IMR-90 (cell line): ENCODE measurements at regions not wholly inside any gene's neighbourhood (a gene's known extent, or its start where the extent isn't known, plus 50 kb on each side); places are given as distances from the start of the nearest gene placed in this dataset.

Source experiments
- ATAC-seq: fragments of 200-7000 bp; cut with Tn5 transposase; 2 replicates; pipeline ENCODE4 v1.9.1; 2020; ENCODE audit warnings: low read depth, mild to moderate bottlenecking, moderate library complexity
- BruUV-seq: library from RNA; stranded (reverse); fragments of 400-500 nt; replicated peaks from 2 replicates; lab custom pipeline; 2021; lab: Mats Ljungman, UMichigan
- CTCF ChIA-PET: fragments of 300-600 bp; formaldehyde crosslinking; extraction: SDS; loops from one replicate; lab custom pipeline; 2021; ENCODE audit warnings: antibody characterized with exemption; lab: Yijun Ruan, JAX
- POLR2A ChIA-PET: fragments of 300-600 bp; sonication (Branson Sonifier 250); formaldehyde crosslinking; loops from one replicate; lab custom pipeline; 2022; ENCODE audit warnings: antibody characterized with exemption; ENCODE audit not compliant: unreplicated experiment; lab: Charles Lee
- DNase-seq: peaks from one replicate; pipeline ENCODE4 v3.0.0; 2013
- H2AFZ ChIP-seq: replicated peaks from 2 replicates; pipeline ENCODE3; 2013; ENCODE audit warnings: low read length, mild to moderate bottlenecking; ENCODE audit not compliant: poor library complexity
- H2AK5ac ChIP-seq: 2 replicates; pipeline ENCODE4 v1.6.1; 2013; ENCODE audit warnings: low read depth, low read length, inconsistent platforms
- H2AK9ac ChIP-seq: replicated peaks from 2 replicates; pipeline ENCODE3; 2013; ENCODE audit warnings: mild to moderate bottlenecking, low read depth, low read length, moderate library complexity; ENCODE audit not compliant: poor library complexity
- H2BK120ac ChIP-seq: 2 replicates; pipeline ENCODE4 v1.6.1; 2013; ENCODE audit warnings: low read depth, low read length, inconsistent platforms
- H2BK15ac ChIP-seq: 3 replicates; pipeline ENCODE4 v1.6.1; 2013; ENCODE audit warnings: low read depth, low read length, inconsistent platforms
- H2BK20ac ChIP-seq: 2 replicates; pipeline ENCODE4 v1.6.1; 2013; ENCODE audit warnings: low read depth, mild to moderate bottlenecking, inconsistent platforms, low read length, moderate library complexity
- H2BK5ac ChIP-seq: 2 replicates; pipeline ENCODE4 v1.6.1; 2013; ENCODE audit warnings: mild to moderate bottlenecking, low read depth, low read length, inconsistent platforms; ENCODE audit not compliant: poor library complexity, severe bottlenecking
- H3K14ac ChIP-seq: replicated peaks from 2 replicates; pipeline ENCODE4 v1.6.1; 2013; ENCODE audit warnings: low read depth, low read length, inconsistent platforms
- H3K18ac ChIP-seq: 2 replicates; pipeline ENCODE4 v1.6.1; 2013; ENCODE audit warnings: low read depth, low read length, control low read depth
- H3K23ac ChIP-seq: 2 replicates; pipeline ENCODE4 v1.6.1; 2013; ENCODE audit warnings: low read depth, low read length, inconsistent platforms
- H3K27ac ChIP-seq: 2 replicates; pipeline ENCODE4 v1.5.1; 2013; ENCODE audit warnings: mild to moderate bottlenecking, control low read depth, low read length; ENCODE audit not compliant: insufficient read depth
- H3K27me3 ChIP-seq: 2 replicates; pipeline ENCODE4 v1.6.1; 2013; ENCODE audit warnings: low read length; ENCODE audit not compliant: control insufficient read depth, insufficient read depth
- H3K36me3 ChIP-seq: 2 replicates; pipeline ENCODE4 v1.6.1; 2013; ENCODE audit warnings: low read length, mixed read lengths; ENCODE audit not compliant: control insufficient read depth, insufficient read depth
- H3K4ac ChIP-seq: 2 replicates; pipeline ENCODE4 v1.6.1; 2013; ENCODE audit warnings: low read depth, low read length, inconsistent platforms
- H3K4me1 ChIP-seq: 2 replicates; pipeline ENCODE4 v1.6.1; 2013; ENCODE audit warnings: low read length, mixed read lengths; ENCODE audit not compliant: control insufficient read depth, insufficient read depth
- H3K4me2 ChIP-seq: 2 replicates; pipeline ENCODE4 v1.6.1; 2013; ENCODE audit warnings: low read depth, mild to moderate bottlenecking, control low read depth, low read length, moderate library complexity
- H3K4me3 ChIP-seq: 2 replicates; pipeline ENCODE4 v1.5.1; 2013; ENCODE audit warnings: low read depth, mild to moderate bottlenecking, control low read depth, low read length, moderate library complexity; ENCODE audit not compliant: insufficient read depth
- H3K56ac ChIP-seq: 2 replicates; pipeline ENCODE4 v1.6.1; 2013; ENCODE audit warnings: low read length, inconsistent platforms; ENCODE audit not compliant: insufficient read depth; ENCODE audit errors: extremely low read depth
- H3K79me1 ChIP-seq, 2 experiments: 2 replicates each; pipeline ENCODE4 v1.6.1; 2013; ENCODE audit warnings: low read length in 2 of 2, inconsistent platforms in 1 of 2, low read depth in 1 of 2
- H3K9ac ChIP-seq: 2 replicates; pipeline ENCODE4 v1.6.1; 2013; ENCODE audit warnings: low read depth, low read length, control low read depth
- H3K9me1 ChIP-seq: 2 replicates; pipeline ENCODE4 v1.6.1; 2013; ENCODE audit warnings: low read length, inconsistent platforms; ENCODE audit not compliant: insufficient read depth
- H3K9me3 ChIP-seq: 2 replicates; pipeline ENCODE4 v1.6.1; 2013; ENCODE audit warnings: low read length; ENCODE audit not compliant: control insufficient read depth, insufficient read depth
- H4K20me1 ChIP-seq: 2 replicates; pipeline ENCODE4 v1.6.1; 2013; ENCODE audit warnings: low read length, inconsistent platforms; ENCODE audit not compliant: insufficient read depth
- H4K5ac ChIP-seq: 2 replicates; pipeline ENCODE4 v1.6.1; 2013; ENCODE audit warnings: mild to moderate bottlenecking, low read depth, low read length, control low read depth
- H4K8ac ChIP-seq, 2 experiments: 2 replicates each; pipeline ENCODE4 v1.6.1; 2013; ENCODE audit warnings: low read depth in 2 of 2, low read length in 2 of 2, control low read depth in 1 of 2, inconsistent platforms in 1 of 2
- H4K91ac ChIP-seq: 2 replicates; pipeline ENCODE4 v1.6.1; 2013; ENCODE audit warnings: low read depth, low read length, inconsistent platforms; ENCODE audit not compliant: insufficient read depth
- BHLHE40 ChIP-seq: fragments of 150-350 bp; IDR thresholded peaks from 2 replicates; pipeline ENCODE4 v1.6.1; 2016; ENCODE audit warnings: mild to moderate bottlenecking, low read depth, low read length
- CEBPB ChIP-seq: IDR thresholded peaks from 2 replicates; pipeline ENCODE4 v1.6.1; 2012; ENCODE audit warnings: low read depth, low read length, improper control_type of control experiment
- CHD1 ChIP-seq: IDR thresholded peaks from 2 replicates; pipeline ENCODE4 v1.6.1; 2012; ENCODE audit warnings: low read depth, low read length, improper control_type of control experiment
- CTCF ChIP-seq: conservative IDR thresholded peaks from 2 replicates; pipeline ENCODE4 v1.5.1; 2012; ENCODE audit warnings: mild to moderate bottlenecking, low read depth, low read length, improper control_type of control experiment
- FOS ChIP-seq: fragments of 150-350 bp; IDR thresholded peaks from 2 replicates; pipeline ENCODE4 v1.6.1; 2016; ENCODE audit warnings: low read depth, low read length
- MAFK ChIP-seq: IDR thresholded peaks from 2 replicates; pipeline ENCODE4 v1.6.1; 2012; ENCODE audit warnings: low read depth, low read length, improper control_type of control experiment
- MAZ ChIP-seq: IDR thresholded peaks from 2 replicates; pipeline ENCODE4 v1.6.1; 2012; ENCODE audit warnings: low read depth, mild to moderate bottlenecking, low read length, improper control_type of control experiment, moderate library complexity, borderline replicate concordance
- RAD21 ChIP-seq: IDR thresholded peaks from 2 replicates; pipeline ENCODE4 v1.6.1; 2012; ENCODE audit warnings: low read length, improper control_type of control experiment
- RCOR1 ChIP-seq: IDR thresholded peaks from 2 replicates; pipeline ENCODE4 v1.6.1; 2012; ENCODE audit warnings: mild to moderate bottlenecking, low read length, improper control_type of control experiment; ENCODE audit not compliant: insufficient replicate concordance
- RFX5 ChIP-seq: IDR thresholded peaks from 2 replicates; pipeline ENCODE4 v1.8.0; 2012; ENCODE audit warnings: low read depth, mild to moderate bottlenecking, low read length, moderate library complexity
- WGBS, 2 experiments: methylation state at CpG; one replicate each; pipeline versions ENCODE4 v1.1.5 to v1.1.7; 2013; ENCODE audit warnings: missing lambda C conversion rate in 2 of 2; ENCODE audit not compliant: insufficient read length in 1 of 2; ENCODE audit errors: extremely low coverage in 2 of 2; 5-methylcytosine and 5-hydroxymethylcytosine counted together
- dilution Hi-C: fragments of 300-500 bp; cut with HindIII; formaldehyde crosslinking; loops from one replicate; pipeline ENCODE4 v1.14.3; 2018; ENCODE audit warnings: low sequenced_read_pairs; ENCODE audit not compliant: unreplicated experiment
- in situ Hi-C: fragments of 300-500 bp; cut with MboI; formaldehyde crosslinking; loops from 3 replicates; pipeline ENCODE4 v1.14.3; 2019; ENCODE audit warnings: low sequenced_read_pairs, inconsistent platforms, mixed read lengths
- intact Hi-C: fragments of 100-400 bp; cut with micrococcal nuclease; formaldehyde crosslinking; loops from 2 replicates; pipeline ENCODE4 v1.10.0; 2022
- TF ChIP-seq, protein P1 (sequence below): fragments of 150-350 bp; IDR thresholded peaks from 2 replicates; pipeline ENCODE4 v1.6.1; 2017; ENCODE audit warnings: mild to moderate bottlenecking, antibody characterized with exemption, low read length, low read depth
- TF ChIP-seq, protein P2 (sequence below): fragments of 150-350 bp; IDR thresholded peaks from 2 replicates; pipeline ENCODE4 v1.6.1; 2016; ENCODE audit warnings: low read depth, mild to moderate bottlenecking, low read length, moderate library complexity, borderline replicate concordance

DNA sequence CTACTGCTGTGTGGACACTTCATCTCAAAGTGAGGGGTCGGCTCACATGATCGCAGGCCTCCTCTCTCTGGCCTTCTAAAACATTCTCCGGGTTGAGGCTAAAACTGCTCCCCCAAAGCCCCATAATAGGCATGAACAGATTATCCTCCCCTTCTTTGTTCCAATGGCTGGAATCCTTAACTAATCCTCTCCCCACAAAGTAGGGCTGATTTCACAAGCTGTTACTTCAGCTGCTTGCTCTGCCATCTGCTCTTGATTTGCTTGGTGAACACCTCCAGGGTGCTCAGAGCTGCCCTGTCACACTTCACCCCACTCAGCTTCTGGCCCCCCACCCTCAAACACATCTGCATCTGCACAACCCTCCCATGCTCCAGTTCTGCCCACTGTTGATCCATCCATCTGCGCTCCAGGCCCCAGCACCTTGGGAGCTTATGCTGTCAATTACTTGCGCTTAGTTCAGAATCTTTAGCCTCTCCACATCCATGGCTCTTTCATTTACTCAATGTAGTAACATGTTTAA lies 173.1 kb upstream of the API5 start:
- H3K56ac ChIP-seq, result no peak overlapping the region
- no peak overlapping the region for H3K18ac ChIP-seq
- no peak for TF ChIP-seq MAFK
- no peak for TF ChIP-seq RAD21
- no peak for TF ChIP-seq MAZ
- TF ChIP-seq RFX5, result no peak
- TF ChIP-seq CEBPB, result no peak
- TF ChIP-seq CTCF, result no peak
- TF ChIP-seq, protein P1, sequence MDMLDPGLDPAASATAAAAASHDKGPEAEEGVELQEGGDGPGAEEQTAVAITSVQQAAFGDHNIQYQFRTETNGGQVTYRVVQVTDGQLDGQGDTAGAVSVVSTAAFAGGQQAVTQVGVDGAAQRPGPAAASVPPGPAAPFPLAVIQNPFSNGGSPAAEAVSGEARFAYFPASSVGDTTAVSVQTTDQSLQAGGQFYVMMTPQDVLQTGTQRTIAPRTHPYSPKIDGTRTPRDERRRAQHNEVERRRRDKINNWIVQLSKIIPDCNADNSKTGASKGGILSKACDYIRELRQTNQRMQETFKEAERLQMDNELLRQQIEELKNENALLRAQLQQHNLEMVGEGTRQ, result no peak
- TF ChIP-seq BHLHE40, result no peak
- TF ChIP-seq, protein P2, sequence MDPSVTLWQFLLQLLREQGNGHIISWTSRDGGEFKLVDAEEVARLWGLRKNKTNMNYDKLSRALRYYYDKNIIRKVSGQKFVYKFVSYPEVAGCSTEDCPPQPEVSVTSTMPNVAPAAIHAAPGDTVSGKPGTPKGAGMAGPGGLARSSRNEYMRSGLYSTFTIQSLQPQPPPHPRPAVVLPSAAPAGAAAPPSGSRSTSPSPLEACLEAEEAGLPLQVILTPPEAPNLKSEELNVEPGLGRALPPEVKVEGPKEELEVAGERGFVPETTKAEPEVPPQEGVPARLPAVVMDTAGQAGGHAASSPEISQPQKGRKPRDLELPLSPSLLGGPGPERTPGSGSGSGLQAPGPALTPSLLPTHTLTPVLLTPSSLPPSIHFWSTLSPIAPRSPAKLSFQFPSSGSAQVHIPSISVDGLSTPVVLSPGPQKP, result no peak
- no peak for TF ChIP-seq FOS
- TF ChIP-seq RCOR1, result no peak
- no peak for TF ChIP-seq CHD1
- intact Hi-C loops, result no loop called here
- DNase-seq, result no peak
- no peak overlapping the region for H4K8ac ChIP-seq
- peaks cover 8% of the 10 kb centered on the region; the same call in 1 of the 2 replicates for H3K9me3 ChIP-seq
- dilution Hi-C loops, result no loop called here
- no peaks in the 10 kb centered on the region for H3K36me3 ChIP-seq
- H3K9ac ChIP-seq, result no peak overlapping the region
- no peak overlapping the region for H3K4ac ChIP-seq
- H3K23ac ChIP-seq, result no peak overlapping the region
- no peaks in the 10 kb centered on the region for H3K4me1 ChIP-seq
- in situ Hi-C loops, result no loop called here
- no TSS peak for BruUV-seq
- CTCF ChIA-PET, result no interaction called here
- H3K9me1 ChIP-seq, result no peaks in the 10 kb centered on the region
- ATAC-seq, result no peak
- H3K4me3 ChIP-seq, result no peak overlapping the region
- WGBS, 2 experiments, result 60% methylated on average over 1 of the region's 5 CpGs; no CpG with 5 or more reads in 1 of the 2 experiments
- H4K20me1 ChIP-seq, result no peaks in the 10 kb centered on the region
- POLR2A ChIA-PET, result no interaction called here
- H2BK5ac ChIP-seq, result no peak overlapping the region
- no peak overlapping the region for H2AK9ac ChIP-seq
- no peaks in the 10 kb centered on the region for H3K27me3 ChIP-seq
- H2BK120ac ChIP-seq, result no peak overlapping the region
- H2BK20ac ChIP-seq, result no peak overlapping the region
- no peak overlapping the region for H2BK15ac ChIP-seq
- no peak overlapping the region for H2AK5ac ChIP-seq
- H4K91ac ChIP-seq, result no peak overlapping the region
- no peak overlapping the region for H3K4me2 ChIP-seq
- no peak overlapping the region for H3K27ac ChIP-seq
- H4K5ac ChIP-seq, result no peak overlapping the region
- H2AFZ ChIP-seq, result no peak overlapping the region
- no peaks in the 10 kb centered on the region for H3K79me1 ChIP-seq
- H3K14ac ChIP-seq, result no peak overlapping the region
